Parathyroid adenoma (tissue), 2 donors: ENCODE measurements at regions not wholly inside any gene's neighbourhood (a gene's known extent, or its start where the extent isn't known, plus 50 kb on each side); places are given as distances from the start of the nearest gene placed in this dataset.

Experiments
- H2AFZ ChIP-seq: fragments of 300-600 bp; sonication (generic); one replicate; pipeline ENCODE4 v1.7.0; 2017; ENCODE audit warnings: antibody characterized with exemption, mild to moderate bottlenecking
- H3K27ac ChIP-seq: fragments of 300-600 bp; sonication (generic); one replicate; pipeline ENCODE4 v1.7.0; 2017
- H3K27me3 ChIP-seq: fragments of 300-600 bp; sonication (generic); one replicate; pipeline ENCODE4 v1.7.0; 2017; ENCODE audit warnings: low read length; ENCODE audit not compliant: control insufficient read depth, insufficient read depth
- H3K36me3 ChIP-seq: fragments of 300-600 bp; sonication (generic); one replicate; pipeline ENCODE4 v1.7.0; 2017; ENCODE audit warnings: low read length; ENCODE audit not compliant: control insufficient read depth, insufficient read depth
- H3K4me1 ChIP-seq: fragments of 300-600 bp; sonication (generic); one replicate; pipeline ENCODE4 v1.7.0; 2017; ENCODE audit warnings: control low read depth
- H3K4me2 ChIP-seq: fragments of 300-600 bp; sonication (generic); one replicate; pipeline ENCODE4 v1.7.0; 2017; ENCODE audit warnings: low read length
- H3K4me3 ChIP-seq: fragments of 300-600 bp; sonication (generic); one replicate; pipeline ENCODE4 v1.7.0; 2017; ENCODE audit warnings: low read depth, low read length
- H3K79me2 ChIP-seq: fragments of 300-600 bp; sonication (generic); one replicate; pipeline ENCODE4 v1.7.0; 2017; ENCODE audit warnings: control low read depth
- H3K9ac ChIP-seq: fragments of 300-600 bp; sonication (generic); one replicate; pipeline ENCODE4 v1.7.0; 2017; ENCODE audit warnings: mild to moderate bottlenecking
- H3K9me3 ChIP-seq: fragments of 300-600 bp; sonication (generic); one replicate; pipeline ENCODE4 v1.7.0; 2017; ENCODE audit warnings: low read length; ENCODE audit not compliant: control insufficient read depth
- CTCF ChIP-seq: fragments of 300-600 bp; sonication (generic); IDR thresholded peaks from one replicate; pipeline ENCODE4 v1.7.0; 2017; ENCODE audit warnings: antibody characterized with exemption, mild to moderate bottlenecking
- donor health status: primary hyperparathyroidism.

- Histone ChIP-seq H3K4me2 (peak overlapping the region; percentile 72), H3K9me3 (no peaks in the 10 kb centered on the region), H3K4me1 (peaks cover 16% of the 10 kb centered on the region), H3K4me3 (peak overlapping the region; percentile 47), H3K27ac (peak overlapping the region; percentile 91), H2AFZ (peak overlapping the region; percentile 92), H3K79me2 (peaks cover 3% of the 10 kb centered on the region), H3K27me3 (peaks cover 3% of the 10 kb centered on the region), H3K36me3 (no peaks in the 10 kb centered on the region), H3K9ac (peak overlapping the region; percentile 39)
- TF ChIP-seq CTCF: peak; percentile 5
Measured at GRCh38 chr12:107843351-107844311, 69.1 kb downstream of the ASCL4 start.

- Histone ChIP-seq H3K79me2 (peaks cover 3% of the 10 kb centered on the region), H3K4me1 (peaks cover 16% of the 10 kb centered on the region), H3K9ac (peak overlapping the region; percentile 39), H3K27me3 (peaks cover 3% of the 10 kb centered on the region), H3K9me3 (no peaks in the 10 kb centered on the region), H3K36me3 (no peaks in the 10 kb centered on the region), H3K4me2 (peak overlapping the region; percentile 72), H3K4me3 (peak overlapping the region; percentile 47), H3K27ac (peak overlapping the region; percentile 91), H2AFZ (peak overlapping the region; percentile 92)
- TF ChIP-seq CTCF: peak; percentile 3
Measured at GRCh38 chr12:107844312-107844921, 69.9 kb downstream of the ASCL4 start.

GRCh38 chr12:107845226-107845979 is 70.9 kb downstream of the ASCL4 start:
- Histone ChIP-seq H3K79me2 (no peaks in the 10 kb centered on the region), H3K9ac (no peak overlapping the region), H3K27me3 (peaks cover 3% of the 10 kb centered on the region), H3K27ac (peak overlapping the region; percentile 91), H2AFZ (peak overlapping the region; percentile 67), H3K4me1 (peaks cover 16% of the 10 kb centered on the region), H3K4me2 (no peak overlapping the region), H3K36me3 (no peaks in the 10 kb centered on the region), H3K9me3 (no peaks in the 10 kb centered on the region), H3K4me3 (no peak overlapping the region)
- TF ChIP-seq CTCF: no peak

GRCh38 chr12:107845980-107846659 is 71.6 kb downstream of the ASCL4 start:
- peaks cover 3% of the 10 kb centered on the region for H3K27me3 ChIP-seq
- peak overlapping the region; percentile 91 for H3K27ac ChIP-seq
- no peak overlapping the region for H3K4me2 ChIP-seq
- no peak for TF ChIP-seq CTCF
- H2AFZ ChIP-seq: peak overlapping the region; percentile 67
- no peaks in the 10 kb centered on the region for H3K9me3 ChIP-seq
- H3K36me3 ChIP-seq: no peaks in the 10 kb centered on the region
- H3K79me2 ChIP-seq: no peaks in the 10 kb centered on the region
- H3K4me1 ChIP-seq: peaks cover 16% of the 10 kb centered on the region
- no peak overlapping the region for H3K4me3 ChIP-seq
- no peak overlapping the region for H3K9ac ChIP-seq
